ENCODE measurements at regions not wholly inside any gene's neighbourhood (a gene's known extent, or its start where the extent isn't known, plus 50 kb on each side); places are given as distances from the start of the nearest gene placed in this dataset.

DNA sequence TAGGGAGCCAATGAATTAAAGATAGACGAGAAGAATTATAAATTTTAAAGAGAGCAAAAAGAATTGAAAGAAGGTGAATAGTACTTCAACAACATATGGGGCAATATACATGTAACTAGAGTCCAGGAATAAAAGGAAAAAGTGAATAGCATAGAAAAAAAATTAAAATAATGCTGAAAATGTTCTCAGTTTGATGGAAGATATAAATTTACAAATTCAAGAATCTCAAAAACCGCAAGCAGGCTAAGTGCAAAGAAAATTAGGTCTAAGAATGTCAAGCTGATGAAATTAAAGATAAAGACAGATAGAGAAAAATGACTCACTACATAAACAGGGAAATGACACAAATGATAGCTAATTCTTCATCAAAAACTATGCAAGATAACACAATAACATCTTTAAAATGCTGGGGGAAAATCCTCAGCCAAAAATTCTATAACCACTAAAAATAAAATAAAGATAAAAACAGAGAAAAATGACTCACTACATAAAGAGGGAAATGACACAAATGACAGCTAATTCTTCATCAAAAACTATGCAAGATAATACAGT is 326.3 kb downstream of the TBX15 start:
- TF ChIP-seq POLR2AphosphoS5 (IDR thresholded peaks at IDR 0.05; ENCODE audit: low read depth, low read length) (no peak), PAX5 (IDR thresholded peaks at IDR 0.05; ENCODE audit: insufficient read depth, low read length, severe bottlenecking) (no peak), POLR2A (IDR thresholded peaks at IDR 0.05; ENCODE audit: low read depth, low read length) (no peak), SPI1 (IDR thresholded peaks at IDR 0.05; ENCODE audit: low read depth, low read length) (no peak), POU2F2 (IDR thresholded peaks at IDR 0.05; ENCODE audit: low read depth, low read length) (no peak), TAF1 (IDR thresholded peaks at IDR 0.05; ENCODE audit: low read depth, low read length) (no peak)
- FAIRE-seq (no peak), DNase-seq (ENCODE audit: insufficient read length, low spot score) (no peak)

DNA sequence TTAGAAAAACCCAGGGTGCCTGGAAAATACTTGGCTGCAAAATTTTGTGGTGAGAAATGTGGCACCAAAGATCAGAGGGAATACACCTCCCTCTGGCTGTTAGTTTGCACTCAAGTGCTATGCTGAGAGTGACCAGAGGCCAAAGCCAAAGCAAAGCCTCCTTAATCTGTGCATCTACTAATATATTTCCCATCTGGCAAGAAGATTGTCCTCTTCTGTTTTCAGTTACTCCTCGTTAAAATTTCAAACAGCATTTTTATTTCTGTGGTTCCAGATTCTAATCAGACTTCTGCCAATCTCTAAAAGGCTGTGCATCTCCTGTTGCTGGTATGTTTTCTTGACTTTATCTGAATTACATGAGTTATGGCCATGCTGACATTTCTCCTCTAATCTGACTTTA is 327.4 kb downstream of the TBX15 start:
- TF ChIP-seq POU2F2 (IDR thresholded peaks at IDR 0.05; ENCODE audit: low read depth, low read length): no peak
- no peak for TF ChIP-seq SPI1 (IDR thresholded peaks at IDR 0.05; ENCODE audit: low read depth, low read length)
- no peak for TF ChIP-seq POLR2AphosphoS5 (IDR thresholded peaks at IDR 0.05; ENCODE audit: low read depth, low read length)
- FAIRE-seq: no peak
- no peak for DNase-seq (ENCODE audit: insufficient read length, low spot score)

DNA sequence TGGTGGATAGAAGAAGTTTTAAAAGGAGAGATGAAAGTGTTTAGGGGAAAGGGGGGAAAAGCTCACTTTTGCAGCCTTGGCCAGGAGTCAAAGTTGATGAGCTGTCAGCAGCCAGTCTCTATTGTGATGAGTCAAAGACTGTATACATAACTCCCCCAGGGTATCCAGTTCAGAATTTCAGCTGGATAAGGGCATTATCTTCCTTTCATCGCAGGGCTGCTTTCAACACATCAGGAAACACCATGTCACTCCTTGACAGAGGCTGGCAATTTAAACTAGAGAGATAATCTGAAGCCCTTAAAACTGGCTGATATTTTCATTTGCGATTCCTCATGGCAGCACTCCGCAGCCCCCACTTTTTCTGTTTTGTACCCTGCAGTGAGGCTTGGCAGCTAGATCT is 328.5 kb downstream of the TBX15 start:
- DNase-seq (ENCODE audit: insufficient read length, low spot score) (no peak), FAIRE-seq (no peak)
- TF ChIP-seq SPI1 (IDR thresholded peaks at IDR 0.05; ENCODE audit: low read depth, low read length): no peak
- TF ChIP-seq PAX5 (IDR thresholded peaks at IDR 0.05; ENCODE audit: insufficient read depth, low read length, severe bottlenecking): no peak
- TF ChIP-seq POLR2AphosphoS5 (IDR thresholded peaks at IDR 0.05; ENCODE audit: low read depth, low read length): no peak
- no peak for TF ChIP-seq POLR2A (IDR thresholded peaks at IDR 0.05; ENCODE audit: low read depth, low read length)
- TF ChIP-seq TAF1 (IDR thresholded peaks at IDR 0.05; ENCODE audit: low read depth, low read length): no peak
- no peak for TF ChIP-seq POU2F2 (IDR thresholded peaks at IDR 0.05; ENCODE audit: low read depth, low read length)

DNA sequence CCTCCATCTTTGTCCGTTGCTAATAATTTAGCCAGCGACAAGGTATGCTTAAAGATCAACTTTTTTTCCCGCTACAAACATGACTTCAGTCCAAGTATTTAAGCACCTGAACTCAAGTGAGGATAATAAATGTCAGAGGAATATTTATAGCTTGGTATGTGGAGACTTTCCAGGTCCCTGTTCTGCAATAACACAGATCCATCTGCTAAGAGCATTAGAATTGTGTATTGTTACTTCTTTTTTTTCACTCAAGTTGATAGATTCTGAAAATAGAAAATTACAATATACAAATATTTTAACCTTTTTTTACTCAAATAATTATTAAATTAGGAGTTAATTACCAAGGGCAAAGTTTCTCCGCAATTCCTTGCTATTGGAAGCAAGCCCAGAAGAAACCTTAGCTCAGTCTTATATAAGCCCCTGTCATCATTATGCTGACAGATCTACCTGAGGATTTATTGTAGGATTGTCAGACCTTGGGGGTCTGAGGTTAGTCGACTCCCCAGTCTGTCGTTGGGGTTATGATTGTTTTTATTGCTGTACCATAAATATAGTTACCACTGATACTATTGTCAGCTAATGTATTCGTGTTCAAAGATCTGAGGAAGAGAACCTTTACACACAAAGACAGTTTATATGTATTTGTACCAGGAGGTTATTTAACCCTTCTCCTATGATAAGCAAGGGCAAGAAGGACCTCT is 337.9 kb downstream of the TBX15 start:
- DNase-seq (ENCODE audit: insufficient read length, low spot score) (no peak), FAIRE-seq (no peak)
- TF ChIP-seq POU2F2 (IDR thresholded peaks at IDR 0.05; ENCODE audit: low read depth, low read length): no peak
- TF ChIP-seq TAF1 (IDR thresholded peaks at IDR 0.05; ENCODE audit: low read depth, low read length): no peak
- no peak for TF ChIP-seq POLR2AphosphoS5 (IDR thresholded peaks at IDR 0.05; ENCODE audit: low read depth, low read length)
- no peak for TF ChIP-seq SPI1 (IDR thresholded peaks at IDR 0.05; ENCODE audit: low read depth, low read length)

DNA sequence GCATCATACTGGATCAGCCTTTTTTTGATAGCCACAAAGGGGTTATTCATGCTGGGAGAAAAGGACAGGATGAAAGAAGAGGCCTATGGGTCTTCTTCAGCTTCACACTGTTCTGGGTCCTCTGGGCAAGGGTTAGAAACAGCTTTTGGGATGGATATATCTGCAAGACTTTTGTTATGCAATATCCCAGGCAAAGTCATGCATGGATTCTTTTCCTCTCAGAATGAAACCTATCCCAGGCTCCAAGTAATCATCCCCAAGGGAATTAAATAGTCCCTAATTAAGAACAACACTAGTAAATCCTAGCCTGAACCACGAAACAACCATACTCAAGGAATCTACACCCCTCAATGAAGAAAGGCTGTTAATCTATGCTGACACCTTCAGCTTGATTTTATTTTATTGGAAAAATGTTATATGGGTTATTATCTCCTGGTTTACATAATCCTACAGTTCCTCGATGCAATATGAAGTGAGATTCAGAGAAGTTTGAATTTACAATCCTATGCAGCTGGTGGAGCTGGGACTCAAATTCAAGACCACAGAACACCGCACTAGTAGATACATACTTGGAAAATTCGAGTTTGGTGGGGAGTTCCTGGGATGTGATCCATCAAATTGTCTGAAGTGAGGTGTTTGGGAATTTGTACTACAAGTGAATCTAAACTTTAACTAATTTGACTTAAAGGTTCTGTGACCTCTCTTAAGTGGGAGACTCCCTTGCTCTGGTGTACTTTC is 338.6 kb downstream of the TBX15 start:
- no peak for TF ChIP-seq PAX5 (IDR thresholded peaks at IDR 0.05; ENCODE audit: insufficient read depth, low read length, severe bottlenecking)
- TF ChIP-seq TAF1 (IDR thresholded peaks at IDR 0.05; ENCODE audit: low read depth, low read length): no peak
- no peak for TF ChIP-seq SPI1 (IDR thresholded peaks at IDR 0.05; ENCODE audit: low read depth, low read length)
- no peak for TF ChIP-seq POLR2A (IDR thresholded peaks at IDR 0.05; ENCODE audit: low read depth, low read length)
- no peak for TF ChIP-seq POU2F2 (IDR thresholded peaks at IDR 0.05; ENCODE audit: low read depth, low read length)
- TF ChIP-seq POLR2AphosphoS5 (IDR thresholded peaks at IDR 0.05; ENCODE audit: low read depth, low read length): no peak
- no peak for FAIRE-seq
- DNase-seq (ENCODE audit: insufficient read length, low spot score): no peak

DNA sequence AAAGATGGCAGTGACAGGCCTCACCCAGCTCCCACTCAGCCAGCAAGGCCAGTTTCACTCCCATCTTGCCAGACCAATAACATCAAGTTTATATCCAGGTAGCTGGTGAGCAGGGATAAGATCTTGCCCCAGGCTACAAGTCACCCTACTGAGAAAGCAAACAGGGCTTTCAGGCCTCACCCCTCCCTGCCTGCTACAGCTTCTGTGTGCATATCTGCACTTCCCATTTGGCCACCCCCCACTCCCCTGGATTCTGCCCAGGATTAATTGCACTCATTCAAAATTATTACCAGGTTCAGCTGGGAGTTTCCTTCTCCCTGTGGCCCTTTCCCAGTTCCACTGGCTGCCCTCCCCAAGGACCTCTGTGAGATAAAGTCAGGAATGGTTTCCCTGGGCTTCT is 352.1 kb downstream of the TBX15 start:
- TF ChIP-seq POU2F2 (IDR thresholded peaks at IDR 0.05; ENCODE audit: low read depth, low read length) (no peak), PAX5 (IDR thresholded peaks at IDR 0.05; ENCODE audit: insufficient read depth, low read length, severe bottlenecking) (no peak), SPI1 (IDR thresholded peaks at IDR 0.05; ENCODE audit: low read depth, low read length) (no peak), POLR2AphosphoS5 (IDR thresholded peaks at IDR 0.05; ENCODE audit: low read depth, low read length) (no peak), POLR2A (IDR thresholded peaks at IDR 0.05; ENCODE audit: low read depth, low read length) (no peak), TAF1 (IDR thresholded peaks at IDR 0.05; ENCODE audit: low read depth, low read length) (no peak)
- FAIRE-seq: no peak

DNA sequence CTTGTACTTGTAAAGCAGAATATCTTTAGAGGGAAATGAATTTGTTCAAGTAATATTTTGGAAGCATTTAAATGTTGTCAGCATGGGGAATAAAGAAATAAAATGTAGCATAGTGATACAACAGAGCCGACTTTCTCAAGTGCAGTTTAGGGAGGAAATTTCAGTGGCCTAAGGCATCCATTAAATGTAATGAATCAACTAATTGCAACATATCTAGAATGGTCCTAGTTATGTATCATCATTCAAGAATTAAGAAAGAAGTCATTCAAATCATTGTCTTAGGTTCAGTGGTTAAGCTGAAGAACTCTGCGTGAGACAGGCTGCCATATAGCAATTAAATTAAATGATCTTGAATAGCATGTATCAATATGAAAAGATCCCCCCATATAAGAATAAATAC is 360.7 kb downstream of the TBX15 start:
- FAIRE-seq (no peak), DNase-seq (ENCODE audit: insufficient read length, low spot score) (no peak)
- TF ChIP-seq POLR2A (IDR thresholded peaks at IDR 0.05; ENCODE audit: low read depth, low read length) (no peak), TAF1 (IDR thresholded peaks at IDR 0.05; ENCODE audit: low read depth, low read length) (no peak), SPI1 (IDR thresholded peaks at IDR 0.05; ENCODE audit: low read depth, low read length) (no peak), POLR2AphosphoS5 (IDR thresholded peaks at IDR 0.05; ENCODE audit: low read depth, low read length) (no peak), POU2F2 (IDR thresholded peaks at IDR 0.05; ENCODE audit: low read depth, low read length) (no peak), PAX5 (IDR thresholded peaks at IDR 0.05; ENCODE audit: insufficient read depth, low read length, severe bottlenecking) (no peak)

More for the DNA sequence above, 352.1 kb downstream of the TBX15 start:
- no peak for DNase-seq (ENCODE audit: insufficient read length, low spot score)

DNA sequence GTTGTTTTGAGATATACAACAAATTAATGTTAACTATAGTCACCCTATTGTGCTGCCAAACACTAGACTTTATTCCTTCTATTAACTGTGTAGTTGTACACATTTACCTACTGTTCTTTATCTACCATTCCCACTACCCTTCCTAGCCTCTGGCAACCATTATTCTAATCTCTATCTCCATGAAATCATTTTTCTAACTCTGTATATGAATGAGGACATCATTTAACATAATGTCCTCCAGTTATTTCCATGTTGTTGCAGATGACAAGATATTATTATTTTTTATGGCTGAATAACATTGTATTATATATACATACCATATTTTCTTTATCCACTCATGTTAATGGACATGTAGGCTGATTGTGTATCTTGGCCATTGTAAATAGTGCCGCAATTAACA is 366.3 kb downstream of the TBX15 start:
- TF ChIP-seq POLR2AphosphoS5 (IDR thresholded peaks at IDR 0.05; ENCODE audit: low read depth, low read length): no peak
- TF ChIP-seq TAF1 (IDR thresholded peaks at IDR 0.05; ENCODE audit: low read depth, low read length): no peak
- TF ChIP-seq POU2F2 (IDR thresholded peaks at IDR 0.05; ENCODE audit: low read depth, low read length): no peak
- TF ChIP-seq SPI1 (IDR thresholded peaks at IDR 0.05; ENCODE audit: low read depth, low read length): no peak
- no peak for TF ChIP-seq PAX5 (IDR thresholded peaks at IDR 0.05; ENCODE audit: insufficient read depth, low read length, severe bottlenecking)
- TF ChIP-seq POLR2A (IDR thresholded peaks at IDR 0.05; ENCODE audit: low read depth, low read length): no peak
- DNase-seq (ENCODE audit: insufficient read length, low spot score) (no peak), FAIRE-seq (no peak)

DNA sequence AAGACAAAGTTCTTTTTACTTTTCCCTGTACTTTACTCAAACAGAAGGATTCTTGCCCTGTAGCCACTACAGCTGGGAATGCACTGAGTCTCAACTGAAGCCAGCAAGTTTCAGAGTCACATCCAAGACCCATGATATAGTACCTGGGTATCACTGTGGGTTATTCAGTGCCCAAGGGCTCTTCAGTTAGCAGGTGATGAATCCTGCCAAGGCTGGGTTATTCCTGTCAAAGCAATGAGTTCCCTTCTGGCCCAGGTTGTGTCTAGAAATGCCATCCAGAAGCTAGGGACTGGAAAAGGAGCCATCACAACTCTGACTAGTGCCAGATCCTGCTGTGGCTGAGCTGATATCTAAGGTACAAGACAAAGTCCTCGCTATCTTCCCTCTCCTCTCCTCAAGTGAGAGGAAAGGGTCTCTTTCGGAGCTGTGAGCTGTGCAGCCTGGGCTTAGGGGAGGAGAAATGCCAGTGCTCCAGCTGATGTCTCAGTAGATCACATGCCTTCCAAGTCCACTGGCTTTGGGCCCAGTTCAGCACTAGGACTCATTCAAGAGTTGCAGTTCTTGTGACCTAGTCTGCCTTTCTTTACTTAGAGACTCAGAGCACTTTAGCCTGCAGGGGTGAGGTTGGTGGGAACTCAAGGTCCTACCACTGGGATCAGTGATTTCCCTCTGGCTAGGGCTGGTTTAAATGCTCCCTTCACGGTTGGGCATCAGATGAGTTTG is 369.4 kb downstream of the TBX15 start:
- no peak for DNase-seq (ENCODE audit: insufficient read length, low spot score)
- TF ChIP-seq SPI1 (IDR thresholded peaks at IDR 0.05; ENCODE audit: low read depth, low read length) (no peak), POLR2A (IDR thresholded peaks at IDR 0.05; ENCODE audit: low read depth, low read length) (no peak), TAF1 (IDR thresholded peaks at IDR 0.05; ENCODE audit: low read depth, low read length) (no peak), POLR2AphosphoS5 (IDR thresholded peaks at IDR 0.05; ENCODE audit: low read depth, low read length) (no peak), PAX5 (IDR thresholded peaks at IDR 0.05; ENCODE audit: insufficient read depth, low read length, severe bottlenecking) (no peak), POU2F2 (IDR thresholded peaks at IDR 0.05; ENCODE audit: low read depth, low read length) (no peak)
- no peak for FAIRE-seq

Measured in GM12891 (cell line).